GM18858 (cell line): ENCODE measurements at regions not wholly inside any gene's neighbourhood (a gene's known extent, or its start where the extent isn't known, plus 50 kb on each side); places are given as distances from the start of the nearest gene placed in this dataset.

Source experiments
- ATAC-seq: cut with Tn5 transposase; IDR thresholded peaks from one replicate; pipeline ENCODE4 v1.9.1; 2021; ENCODE audit not compliant: unreplicated experiment

DNA sequence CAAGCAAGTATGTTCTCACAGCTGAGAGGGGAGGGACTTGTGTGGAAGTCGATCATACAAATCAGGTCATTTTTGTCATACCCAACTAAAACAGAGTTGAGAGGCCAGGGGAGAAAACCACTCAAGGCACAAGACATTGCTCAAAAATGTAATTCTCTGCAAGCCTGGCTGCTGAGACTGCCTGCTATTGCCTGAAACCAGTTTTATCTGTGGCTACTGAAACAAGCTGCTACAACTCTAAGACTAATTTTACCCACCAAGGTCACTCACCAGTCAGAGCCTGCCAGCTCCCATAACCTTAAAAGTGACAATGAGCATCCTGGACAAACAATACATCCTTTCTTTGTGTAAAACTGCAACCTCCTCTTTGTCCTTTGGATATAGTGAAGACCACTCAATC lies 54.1 kb upstream of the CST7 start:
- no peak for ATAC-seq

DNA sequence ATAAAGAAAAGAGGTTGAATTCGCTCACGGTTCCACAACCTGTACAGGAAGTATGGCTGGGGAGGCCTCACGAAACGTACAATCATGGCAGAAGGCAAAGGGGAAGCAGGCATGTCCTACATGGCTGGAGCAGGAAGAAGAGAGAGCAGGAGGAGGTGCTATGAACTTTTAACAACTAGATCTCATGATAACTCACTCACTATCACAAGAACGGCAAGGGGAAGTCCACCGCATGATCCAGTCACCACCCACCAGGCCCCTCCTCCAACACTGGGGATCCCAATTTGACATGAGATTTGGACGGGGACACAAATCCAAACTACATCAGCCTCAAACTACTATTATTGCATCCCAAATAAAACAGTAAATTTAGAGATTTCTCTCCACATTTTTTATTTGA lies 53.6 kb upstream of the CST7 start:
- no peak for ATAC-seq

DNA sequence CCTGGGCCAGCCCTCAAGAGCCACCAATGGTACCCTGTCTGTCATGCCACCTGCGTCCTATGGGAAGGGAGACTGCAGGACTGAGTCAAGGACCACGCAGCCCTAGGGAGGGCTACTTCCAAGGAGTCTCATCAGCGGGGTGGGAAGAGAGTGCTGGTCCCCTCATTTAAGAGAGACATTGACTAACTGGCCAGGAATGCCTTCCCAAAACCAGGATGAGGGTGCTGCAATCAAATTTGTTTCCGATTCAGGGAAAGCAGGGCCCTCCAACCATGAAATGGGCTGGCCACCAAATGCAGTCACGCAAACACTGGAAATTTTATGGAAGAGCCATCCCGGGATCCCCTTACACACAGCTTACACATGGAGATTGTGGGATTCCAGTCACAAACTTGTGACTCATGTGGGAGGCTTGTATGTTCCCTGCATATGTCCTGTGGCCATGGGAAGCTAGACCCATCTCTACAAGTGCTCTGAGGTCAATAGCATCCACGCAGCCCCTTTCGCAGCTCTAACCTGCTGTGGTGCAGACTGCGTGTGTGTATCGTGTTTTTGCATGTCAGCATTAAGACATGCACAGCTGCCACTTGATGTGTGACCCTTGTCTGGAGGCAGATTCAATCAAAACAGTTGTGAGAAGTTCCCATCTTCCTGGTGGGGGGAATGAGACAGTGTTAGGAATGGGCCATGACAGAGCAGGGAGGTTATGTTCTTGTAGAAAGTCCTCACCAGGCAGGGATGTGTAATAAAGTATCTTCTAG lies 53.0 kb upstream of the CST7 start:
- no peak for ATAC-seq

GRCh38 chr20:24896984-24897383 lies 52.1 kb upstream of the CST7 start:
- ATAC-seq = no peak

DNA sequence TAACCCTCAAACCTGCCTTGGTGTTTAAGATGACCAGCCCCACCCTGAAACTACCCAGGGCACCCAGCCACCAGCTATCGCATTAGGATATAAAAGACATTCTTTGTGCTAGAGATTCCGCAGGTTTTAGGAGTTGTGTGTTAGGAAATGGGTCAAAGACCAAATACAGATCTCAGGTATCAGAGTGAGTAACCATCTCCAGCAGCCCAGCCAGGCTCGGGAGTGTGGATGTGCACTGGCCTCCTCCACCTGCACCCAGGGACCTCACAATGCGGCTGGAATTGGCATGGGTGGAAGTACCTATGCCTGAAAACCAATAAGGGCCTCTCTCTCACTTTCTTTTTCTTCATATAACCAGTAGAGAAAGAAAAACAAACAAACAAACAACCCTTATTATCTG lies 51.1 kb upstream of the CST7 start:
- no peak for ATAC-seq

GRCh38 chr20:24899153-24899552 lies 49.9 kb upstream of the CST7 start:
- ATAC-seq = no peak
